ENCODE measurements at regions not wholly inside any gene's neighbourhood (a gene's known extent, or its start where the extent isn't known, plus 50 kb on each side); places are given as distances from the start of the nearest gene placed in this dataset.
"Not testable (repeated sequence)": the region's sequence is repeated elsewhere in the genome, so short reads cannot be mapped to it uniquely, and the experiment has no call there.

DNA sequence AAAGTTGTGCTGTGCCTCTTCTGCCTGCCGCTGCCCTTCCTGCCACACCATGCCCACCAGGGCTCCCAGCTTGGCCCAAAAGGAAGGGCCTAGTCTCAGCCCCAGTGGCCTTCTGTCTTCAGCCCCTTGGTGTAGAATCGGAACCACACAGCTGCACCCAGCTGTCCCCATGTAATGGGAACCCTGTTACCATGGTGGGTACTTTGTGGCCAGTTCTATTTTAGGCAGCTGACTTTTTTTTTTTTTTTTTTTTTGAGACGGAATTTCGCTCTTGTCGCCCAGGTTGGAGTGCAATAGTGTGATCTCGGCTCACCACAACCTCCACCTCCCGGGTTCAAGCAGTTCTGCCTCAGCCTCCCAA, 163.3 kb upstream of the GSE1 start:
- DNase-seq (ENCODE audit: missing footprints), result no peak
- intact Hi-C loops (cut with DNase I), result no loop called here
- ATAC-seq, result no peak

- intact Hi-C loops (cut with DNase I); DNase-seq (ENCODE audit: missing footprints): not testable (repeated sequence)
Measured at GRCh38 chr16:85451142-85451541, 162.0 kb upstream of the GSE1 start.

DNA sequence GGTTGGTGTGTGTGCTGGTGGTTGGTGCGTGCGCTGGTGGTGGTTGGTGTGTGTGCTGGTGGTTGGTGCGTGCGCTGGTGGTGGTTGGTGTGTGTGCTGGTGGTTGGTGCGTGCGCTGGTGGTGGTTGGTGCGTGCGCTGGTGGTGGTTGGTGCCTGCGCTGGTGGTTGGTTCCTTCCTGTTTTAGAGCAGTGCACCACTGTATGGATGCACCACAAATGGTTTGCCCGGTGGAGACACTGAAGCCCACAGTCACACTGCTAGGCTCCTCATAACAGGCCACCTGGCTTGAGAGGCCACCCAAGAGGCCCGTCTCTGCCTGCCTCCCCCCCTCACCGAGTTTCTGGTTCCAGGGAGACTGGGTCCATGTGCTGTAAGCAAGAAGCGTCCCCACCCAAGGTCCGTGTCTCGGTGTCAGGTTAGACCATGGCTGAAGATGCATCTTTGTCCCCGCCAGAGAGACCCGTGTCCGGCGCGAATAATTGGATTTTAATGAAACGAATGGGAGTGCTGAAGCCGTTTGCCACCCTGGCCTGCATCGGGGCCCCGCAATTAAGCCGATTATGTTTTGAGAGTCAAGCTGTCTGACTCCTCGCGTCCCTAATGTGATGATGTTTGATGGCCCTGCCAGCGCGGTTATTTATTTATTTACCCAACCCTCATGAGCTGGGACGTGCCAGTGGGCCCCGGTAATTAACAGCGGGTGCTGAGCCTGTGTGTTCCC, 161.3 kb upstream of the GSE1 start:
- ATAC-seq (no peak), DNase-seq (ENCODE audit: missing footprints) (no peak)
- intact Hi-C loops (cut with DNase I), result no loop called here

More at GRCh38 chr16:85451142-85451541, 162.0 kb upstream of the GSE1 start:
- not testable (repeated sequence) for ATAC-seq

DNA sequence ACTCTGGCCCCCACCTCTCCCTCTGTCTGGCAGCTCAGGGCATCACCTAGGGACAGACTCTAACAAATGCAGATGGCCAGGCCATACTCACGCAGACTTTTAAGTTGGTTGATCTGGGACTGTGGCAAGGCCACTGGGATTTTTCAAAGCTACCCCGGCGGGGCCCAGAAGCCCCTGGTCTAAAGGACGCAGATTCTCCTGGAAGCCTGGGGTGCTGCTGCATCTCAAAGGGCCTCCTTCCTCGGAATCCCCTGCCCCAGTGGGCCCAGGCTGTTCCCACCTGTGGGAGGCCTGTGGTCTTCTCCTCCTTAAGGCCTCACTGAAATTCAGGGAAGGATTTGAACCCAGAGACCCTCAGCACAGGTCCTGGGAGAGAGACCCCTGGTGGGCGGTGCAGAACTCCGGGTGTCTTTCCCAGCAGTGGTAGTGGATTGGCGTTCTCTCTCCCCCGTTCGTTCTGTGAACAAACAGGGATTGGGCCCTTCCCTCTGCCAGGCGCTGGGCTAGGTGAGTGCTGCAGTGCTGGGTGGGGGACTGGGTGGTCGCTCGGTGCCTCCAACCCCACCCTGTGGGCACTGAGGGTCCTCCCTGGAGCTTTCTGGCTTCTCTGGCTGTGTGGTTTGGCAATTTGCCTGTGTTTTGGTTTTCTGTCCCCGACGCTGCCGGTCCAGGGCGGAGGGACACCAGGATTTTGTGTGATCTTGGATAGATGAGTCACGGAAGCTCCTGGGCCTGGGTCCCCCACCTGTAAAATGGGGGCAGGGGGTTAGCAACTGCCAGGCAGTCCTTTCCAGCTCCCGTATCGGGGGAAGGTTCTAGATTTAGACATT, 160.5 kb upstream of the GSE1 start:
- no peak for DNase-seq (ENCODE audit: missing footprints)
- ATAC-seq, result no peak
- intact Hi-C loops (cut with DNase I), result no loop called here

- intact Hi-C loops (cut with DNase I), result no loop called here
- DNase-seq (ENCODE audit: missing footprints) (no peak), ATAC-seq (no peak)
Measured at GRCh38 chr16:85453194-85453678, 159.9 kb upstream of the GSE1 start.

DNA sequence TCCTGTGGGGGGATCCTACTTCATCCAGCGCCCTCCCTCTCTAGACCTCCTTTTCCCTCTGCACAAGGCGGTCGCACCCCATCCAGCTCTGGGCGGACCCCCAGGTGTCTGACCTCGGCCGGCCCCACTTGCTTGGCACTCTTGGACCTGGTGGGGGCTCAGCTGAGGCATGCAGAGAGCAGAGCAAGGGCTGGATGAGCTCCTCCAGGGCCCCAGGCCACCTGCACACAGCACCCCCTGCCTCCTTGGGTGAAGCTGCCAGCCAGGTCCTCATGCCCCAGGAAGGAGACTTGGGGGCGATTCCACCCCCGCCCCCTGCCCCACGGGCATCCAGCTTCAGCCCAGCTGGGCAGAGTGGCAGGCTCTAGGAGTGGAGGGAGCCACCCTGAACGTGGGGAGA, 159.4 kb upstream of the GSE1 start:
- no peak for ATAC-seq
- no peak for DNase-seq (ENCODE audit: missing footprints)
- intact Hi-C loops (cut with DNase I), result no loop called here

GRCh38 chr16:85454171-85454872, 158.8 kb upstream of the GSE1 start:
- no peak for ATAC-seq

GRCh38 chr16:85455534-85455933, 157.6 kb upstream of the GSE1 start:
- ATAC-seq (no peak), DNase-seq (ENCODE audit: missing footprints) (no peak)
- intact Hi-C loops (cut with DNase I), result no loop called here

More at GRCh38 chr16:85454171-85454872, 158.8 kb upstream of the GSE1 start:
- intact Hi-C loops (cut with DNase I), result no loop called here
- DNase-seq (ENCODE audit: missing footprints), result no peak

- intact Hi-C loops (cut with DNase I), result no loop called here
- ATAC-seq (no peak), DNase-seq (ENCODE audit: missing footprints) (no peak)
Measured at GRCh38 chr16:85457366-85457765, 155.8 kb upstream of the GSE1 start.

GRCh38 chr16:85458968-85459367, 154.2 kb upstream of the GSE1 start:
- intact Hi-C loops (cut with DNase I), result no loop called here
- peak; percentile 81 for DNase-seq (ENCODE audit: missing footprints)
- no peak for ATAC-seq

- no peak for DNase-seq (ENCODE audit: missing footprints)
- intact Hi-C loops (cut with DNase I), result loop anchor here (5.0 kb wide), 1 partner anchor 153 kb away; the partner anchor contains the start of gene GSE1
- ATAC-seq, result peak; percentile 47
Measured at GRCh38 chr16:85459529-85460251, 153.4 kb upstream of the GSE1 start.

DNA sequence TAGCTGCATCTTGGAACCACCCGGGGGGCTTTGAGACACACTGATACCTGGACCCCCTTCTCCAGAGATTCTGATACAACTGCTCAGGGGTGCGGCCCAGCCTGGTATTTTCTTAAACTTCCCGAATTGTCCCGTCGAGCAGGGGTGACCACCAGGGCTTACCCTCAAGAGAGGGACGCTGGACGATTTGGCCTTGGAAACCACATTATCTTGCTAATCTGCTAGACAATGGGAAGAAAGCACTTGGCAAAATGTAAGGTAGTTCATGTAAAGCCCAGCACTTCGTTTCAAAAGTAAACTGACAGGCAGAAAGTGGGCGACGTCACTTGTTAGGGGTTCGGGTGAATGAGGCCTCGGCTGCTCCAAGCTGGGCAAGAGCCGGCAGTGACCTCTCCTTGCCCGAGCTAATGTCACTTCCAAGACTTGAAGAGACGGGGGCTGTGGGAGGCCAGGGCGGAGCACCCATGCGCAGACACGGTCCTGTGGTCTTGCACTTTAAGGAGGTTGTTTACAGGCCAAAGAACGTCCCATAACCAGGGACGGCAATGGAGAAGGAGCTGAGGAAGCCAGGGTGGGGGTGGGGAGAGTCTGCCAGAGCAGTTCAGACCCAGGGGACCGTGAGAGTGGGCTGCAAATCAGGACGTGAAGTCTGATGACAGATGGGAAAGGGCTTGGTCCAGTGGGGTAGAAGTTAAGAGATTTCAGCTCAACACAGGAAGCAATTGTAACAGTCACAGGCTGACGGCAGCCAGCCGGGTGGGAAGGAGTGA, 152.7 kb upstream of the GSE1 start:
- ATAC-seq, result peak; percentile 17
- intact Hi-C loops (cut with DNase I), result loop anchor here (5.0 kb wide), 1 partner anchor 152 kb away; the partner anchor contains the start of gene GSE1
- no peak for DNase-seq (ENCODE audit: missing footprints)

DNA sequence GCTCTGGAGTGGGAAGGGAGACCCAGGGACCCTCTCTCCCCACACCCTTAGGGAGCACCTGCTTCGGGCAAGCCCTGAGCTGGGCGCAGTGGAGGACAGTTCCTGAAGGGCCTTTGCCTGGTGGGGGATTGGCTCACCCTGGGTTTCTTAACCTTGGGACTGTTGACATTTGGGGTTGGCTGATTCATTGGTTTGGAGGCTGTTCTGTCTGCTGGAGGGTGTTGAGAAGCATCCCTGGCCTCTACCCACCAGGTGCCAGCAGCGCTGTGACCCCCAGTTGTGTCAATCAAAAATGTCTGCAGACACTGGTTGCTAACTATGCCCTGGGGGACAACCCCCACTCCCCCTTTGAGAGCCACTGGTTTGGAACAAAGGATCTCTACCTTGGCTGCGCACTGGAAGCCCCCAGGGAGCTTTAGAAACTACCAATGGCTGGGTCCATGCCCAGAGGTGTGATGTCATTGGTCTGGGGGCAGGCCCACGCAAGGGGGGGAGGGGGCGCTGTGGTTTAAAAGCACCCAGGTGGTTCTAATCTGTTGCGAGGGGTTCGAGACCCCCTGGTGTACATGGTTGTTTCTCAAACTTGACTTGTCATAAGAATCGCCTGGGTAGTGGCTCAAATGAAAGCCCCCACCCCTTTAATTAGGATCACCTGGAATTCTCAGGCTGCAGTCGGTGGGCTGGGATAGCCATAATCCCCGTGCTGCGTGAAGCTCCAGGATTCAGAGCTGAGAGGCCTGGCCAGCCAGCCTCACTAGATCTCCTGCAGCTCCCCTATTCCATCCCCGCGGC, 151.9 kb upstream of the GSE1 start:
- intact Hi-C loops (cut with DNase I), result loop anchor here (5.0 kb wide), 1 partner anchor 151 kb away; the partner anchor contains the start of gene GSE1
- ATAC-seq (no peak), DNase-seq (ENCODE audit: missing footprints) (no peak)

DNA sequence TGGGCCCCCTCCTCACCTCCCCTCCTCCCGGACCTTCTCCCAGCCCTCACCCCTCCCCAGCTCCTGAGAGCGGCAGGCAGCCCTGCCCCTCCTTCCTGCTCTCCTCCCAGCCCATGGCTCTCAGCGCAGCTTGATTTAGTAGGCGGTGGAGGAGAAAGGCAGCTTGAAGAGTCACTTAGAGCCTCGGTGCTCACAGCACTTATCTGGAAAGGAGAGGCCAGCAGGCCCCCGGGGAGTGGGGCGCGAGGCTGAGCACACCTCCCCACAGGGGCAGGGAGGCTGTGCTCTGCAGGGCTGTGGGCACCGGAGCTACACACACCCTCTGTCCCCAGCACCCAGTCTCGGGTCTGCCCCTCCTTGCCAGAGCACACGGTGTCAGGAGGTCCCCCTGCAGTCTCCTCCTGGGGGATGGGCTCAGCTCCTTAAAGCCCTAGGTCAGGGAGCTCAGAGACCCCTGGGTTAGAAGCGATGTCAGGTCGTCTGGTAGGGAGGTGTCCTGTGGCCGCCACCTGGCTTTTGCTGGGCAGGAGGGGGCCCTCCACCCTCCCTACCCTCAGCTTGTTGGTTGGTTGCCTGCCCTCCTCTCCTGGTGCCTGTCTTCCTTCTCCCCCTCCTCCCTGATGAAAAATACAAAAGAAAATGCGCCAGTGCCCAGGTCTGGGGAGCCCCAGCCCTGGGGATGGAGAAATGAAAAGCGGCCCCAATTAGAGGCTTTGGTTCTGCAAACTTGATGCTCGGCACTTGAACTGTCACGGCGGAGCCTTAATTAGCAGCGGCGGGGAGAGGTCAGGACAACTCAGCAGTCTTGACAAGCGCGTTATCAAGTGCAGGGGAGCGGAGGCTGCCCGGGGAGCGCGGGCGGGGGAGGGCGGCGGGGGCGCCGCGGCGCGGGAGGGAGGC, 151.1 kb upstream of the GSE1 start:
- no peak for DNase-seq (ENCODE audit: missing footprints)
- ATAC-seq, result peak; percentile 49
- intact Hi-C loops (cut with DNase I), result loop anchor here (5.0 kb wide), 1 partner anchor 150 kb away; the partner anchor contains the start of gene GSE1

DNA sequence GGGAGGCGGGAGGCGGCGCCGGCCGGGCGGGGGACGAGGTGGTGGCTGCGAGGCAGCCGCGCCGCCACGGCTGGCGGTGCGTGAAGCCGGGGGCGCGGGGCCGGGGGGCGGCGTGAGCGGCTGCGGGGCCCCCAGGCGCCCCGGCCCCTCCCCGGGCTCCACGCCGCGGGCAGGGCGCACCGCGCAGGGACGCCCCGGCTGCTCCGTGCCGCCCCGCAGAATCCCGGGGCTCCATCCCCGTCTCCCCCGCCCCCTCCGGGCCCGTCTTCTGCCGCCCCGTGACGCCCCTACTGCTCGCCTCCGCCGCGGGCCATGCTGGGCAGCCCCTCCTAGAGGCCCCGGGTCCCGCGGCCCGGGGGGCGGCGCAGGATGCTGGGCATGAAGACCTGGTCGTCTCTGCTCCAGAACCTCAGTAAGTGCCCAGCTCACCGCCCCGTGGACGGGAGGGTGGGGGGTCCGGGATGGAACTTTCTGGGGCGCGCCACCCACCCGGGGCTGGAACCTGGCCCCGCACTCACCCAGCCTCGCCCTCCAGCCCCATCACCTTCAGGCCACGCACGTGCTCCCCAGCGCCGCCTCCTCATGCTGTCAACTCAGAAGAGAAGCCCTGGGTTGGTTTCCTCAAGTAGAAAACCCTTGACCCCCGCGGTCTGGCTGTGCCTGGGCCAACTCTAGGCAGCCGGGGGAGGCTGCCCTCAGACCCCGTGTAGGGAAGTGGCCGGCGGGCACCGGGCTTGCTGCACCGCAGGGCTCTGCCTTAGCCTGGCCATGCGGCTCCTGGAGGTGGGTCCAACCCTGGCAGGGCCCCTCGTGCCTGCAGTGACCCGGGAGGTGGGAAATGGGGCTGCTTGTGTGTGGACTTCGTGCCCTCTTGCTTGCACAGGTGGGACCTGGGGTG, 150.2 kb upstream of the GSE1 start:
- intact Hi-C loops (cut with DNase I), result loop anchor here (5.0 kb wide), 1 partner anchor 149 kb away; the partner anchor contains the start of gene GSE1
- ATAC-seq, result no peak

More for the DNA sequence above, 150.2 kb upstream of the GSE1 start:
- DNase-seq (ENCODE audit: missing footprints), result no peak

All from Right ventricle myocardium inferior (tissue), 1 donor.